OCI-LY7 (cell line): ENCODE measurements at regions not wholly inside any gene's neighbourhood (a gene's known extent, or its start where the extent isn't known, plus 50 kb on each side); places are given as distances from the start of the nearest gene placed in this dataset.

Experiments
- CTCF ChIP-seq: fragments of 200-600 bp; sonication (generic); conservative IDR thresholded peaks from 2 replicates; pipeline ENCODE4 v1.5.1; 2014; ENCODE audit warnings: mild to moderate bottlenecking, antibody characterized with exemption, low read length, moderate library complexity, mixed read lengths
- EZH2phosphoT487 ChIP-seq: fragments of 200-600 bp; sonication (generic); IDR thresholded peaks from 2 replicates; pipeline ENCODE4 v1.6.1; 2018; ENCODE audit warnings: low read depth, borderline replicate concordance, mild to moderate bottlenecking, mixed run types, antibody characterized with exemption, low read length, moderate library complexity, mixed read lengths

DNA sequence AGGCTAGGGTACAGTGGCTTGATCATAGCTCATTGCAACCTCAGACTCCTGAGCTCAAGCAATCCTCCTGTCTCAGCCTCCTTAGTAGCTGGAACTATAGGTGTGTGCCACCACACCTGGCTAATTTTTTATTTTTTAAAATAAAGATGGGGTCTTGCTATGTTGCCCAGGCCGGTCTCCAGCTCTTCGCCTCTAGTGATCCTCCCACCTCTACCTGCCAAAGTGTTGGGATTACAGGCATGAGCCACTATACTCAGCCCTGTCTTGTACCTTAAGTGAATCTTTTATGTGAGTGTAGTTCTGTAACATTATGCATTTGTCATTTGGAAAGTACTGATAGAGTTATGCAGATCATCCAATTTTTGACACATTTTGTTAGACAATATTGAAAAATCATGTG, 66.9 kb upstream of the C15orf39 start:
- no peak for TF ChIP-seq CTCF
- no peak for TF ChIP-seq EZH2phosphoT487
